ENCODE measurements at regions not wholly inside any gene's neighbourhood (a gene's known extent, or its start where the extent isn't known, plus 50 kb on each side); places are given as distances from the start of the nearest gene placed in this dataset.

- no peak for DNase-seq (ENCODE audit: low spot score)
Observed at GRCh38 chr12:89185181-89185580, 167.1 kb downstream of the DUSP6 start.

GRCh38 chr12:89183985-89184435 is 168.3 kb downstream of the DUSP6 start:
- DNase-seq (ENCODE audit: low spot score) = no peak

GRCh38 chr12:89181271-89181920 is 170.9 kb downstream of the DUSP6 start:
- DNase-seq (ENCODE audit: low spot score) = no peak

GRCh38 chr12:89180496-89180895 is 171.8 kb downstream of the DUSP6 start:
- DNase-seq (ENCODE audit: low spot score) = no peak

GRCh38 chr12:89179983-89180382 is 172.3 kb downstream of the DUSP6 start:
- no peak for DNase-seq (ENCODE audit: low spot score)

- DNase-seq (ENCODE audit: low spot score) = no peak
Observed at GRCh38 chr12:89179245-89179644, 173.1 kb downstream of the DUSP6 start.

GRCh38 chr12:89177802-89178395 is 174.4 kb downstream of the DUSP6 start:
- DNase-seq (ENCODE audit: low spot score) = no peak

- DNase-seq (ENCODE audit: low spot score) = no peak
Observed at GRCh38 chr12:89176676-89177075, 175.6 kb downstream of the DUSP6 start.

GRCh38 chr12:89173678-89174077 is 178.6 kb downstream of the DUSP6 start:
- no peak for DNase-seq (ENCODE audit: low spot score)

- DNase-seq (ENCODE audit: low spot score) = no peak
Observed at GRCh38 chr12:89173096-89173495, 179.2 kb downstream of the DUSP6 start.

- DNase-seq (ENCODE audit: low spot score) = no peak
Observed at GRCh38 chr12:89172224-89172623, 180.1 kb downstream of the DUSP6 start.

GRCh38 chr12:89169321-89169720 is 183.0 kb downstream of the DUSP6 start:
- no peak for DNase-seq (ENCODE audit: low spot score)

- no peak for DNase-seq (ENCODE audit: low spot score)
Observed at GRCh38 chr12:89167986-89168385, 184.3 kb downstream of the DUSP6 start.

GRCh38 chr12:89166525-89166934 is 185.8 kb downstream of the DUSP6 start:
- DNase-seq (ENCODE audit: low spot score) = no peak

- DNase-seq (ENCODE audit: low spot score) = no peak
Observed at GRCh38 chr12:89166121-89166520, 186.2 kb downstream of the DUSP6 start.

- DNase-seq (ENCODE audit: low spot score) = no peak
Observed at GRCh38 chr12:89165703-89166102, 186.6 kb downstream of the DUSP6 start.

- no peak for DNase-seq (ENCODE audit: low spot score)
Observed at GRCh38 chr12:89163918-89164317, 188.4 kb downstream of the DUSP6 start.

GRCh38 chr12:89162589-89163261 is 189.6 kb downstream of the DUSP6 start:
- no peak for DNase-seq (ENCODE audit: low spot score)

- no peak for DNase-seq (ENCODE audit: low spot score)
Observed at GRCh38 chr12:89161557-89161956, 190.7 kb downstream of the DUSP6 start.

GRCh38 chr12:89160716-89161123 is 191.6 kb downstream of the DUSP6 start:
- no peak for DNase-seq (ENCODE audit: low spot score)

GRCh38 chr12:89157413-89157812 is 194.9 kb downstream of the DUSP6 start:
- no peak for DNase-seq (ENCODE audit: low spot score)

- DNase-seq (ENCODE audit: low spot score) = no peak
Observed at GRCh38 chr12:89156862-89157262, 195.4 kb downstream of the DUSP6 start.

- no peak for DNase-seq (ENCODE audit: low spot score)
Observed at GRCh38 chr12:89156340-89156739, 196.0 kb downstream of the DUSP6 start.
